ENCODE measurements at regions not wholly inside any gene's neighbourhood (a gene's known extent, or its start where the extent isn't known, plus 50 kb on each side); places are given as distances from the start of the nearest gene placed in this dataset.

DNA sequence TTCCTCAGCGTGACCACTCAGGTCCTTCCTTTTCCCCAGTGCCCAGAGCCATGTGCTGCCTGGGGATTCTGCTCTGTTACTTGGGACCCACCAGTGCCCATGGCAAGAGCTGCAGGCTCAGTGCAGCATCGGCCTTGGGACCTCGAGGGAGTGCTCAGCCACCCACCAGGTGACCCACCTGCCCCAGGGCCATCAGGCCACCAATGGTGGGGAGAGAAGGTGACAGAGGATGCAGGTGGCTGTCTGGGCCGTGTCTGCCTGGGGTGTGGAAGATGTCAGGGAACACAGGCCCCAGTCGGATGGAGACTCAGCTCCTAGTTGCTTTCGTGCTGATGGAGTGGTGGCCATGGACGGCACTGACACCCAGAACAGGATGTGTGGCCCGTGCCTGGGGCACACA lies 104.7 kb upstream of the FAM20C start:
- TF ChIP-seq MAX (IDR thresholded peaks at IDR 0.05; ENCODE audit: low read depth, low read length) (no peak), POLR2A (IDR thresholded peaks at IDR 0.05; ENCODE audit: extremely low read depth, insufficient read length) (no peak), MYC (IDR thresholded peaks at IDR 0.05; ENCODE audit: low read depth, low read length) (no peak), CTCF (IDR thresholded peaks at IDR 0.05; ENCODE audit: low read depth, low read length) (no peak)

DNA sequence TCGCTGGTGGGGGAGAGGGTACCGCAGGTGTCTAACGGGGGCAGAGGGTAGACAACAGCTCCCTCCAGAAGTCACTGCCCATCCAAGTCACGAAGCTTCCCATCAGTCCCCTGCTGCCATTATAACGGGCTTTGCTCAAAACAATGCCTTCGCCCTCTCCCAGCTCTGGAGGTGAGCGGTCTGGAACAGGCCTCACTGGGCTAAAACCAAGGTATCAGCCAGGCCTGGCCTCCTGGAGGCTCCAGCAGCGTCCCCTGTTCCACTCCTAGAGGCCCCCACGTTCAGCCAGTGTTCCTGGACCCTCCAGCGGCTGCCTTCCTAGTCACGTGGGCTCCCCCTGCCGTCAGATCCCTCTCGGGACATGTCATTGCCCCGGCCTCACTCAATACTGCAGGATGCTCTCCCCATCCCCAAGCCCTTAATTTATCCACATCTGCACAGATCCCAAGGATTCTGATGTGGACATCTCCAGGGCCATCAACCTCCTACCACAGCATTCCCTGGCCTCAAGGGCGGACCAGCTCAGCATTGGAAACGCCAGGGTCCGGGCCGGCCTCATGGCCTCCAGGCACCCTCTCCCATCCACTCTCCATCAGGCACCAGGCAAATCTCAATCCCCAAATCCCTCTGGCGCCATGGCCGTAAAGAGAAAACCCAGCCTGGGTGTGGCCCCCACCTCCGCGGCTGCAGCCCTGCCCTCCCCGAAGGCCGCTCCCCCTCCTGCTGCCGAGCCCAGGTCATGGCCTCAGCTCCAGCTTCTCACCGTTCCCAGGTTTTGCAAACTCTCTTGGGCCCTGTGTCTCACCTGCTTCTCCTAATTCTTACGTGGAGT lies 104.1 kb upstream of the FAM20C start:
- no peak for DNase-seq (ENCODE audit: low read depth)
- no peak overlapping the region for H3K4me3 ChIP-seq (ENCODE audit: low read depth, low read length)
- TF ChIP-seq MYC (IDR thresholded peaks at IDR 0.05; ENCODE audit: low read depth, low read length) (no peak), CTCF (IDR thresholded peaks at IDR 0.05; ENCODE audit: low read depth, low read length) (peak; percentile 15)

More for the DNA sequence above, 104.7 kb upstream of the FAM20C start:
- H3K4me3 ChIP-seq (ENCODE audit: low read depth, low read length): no peak overlapping the region
- DNase-seq (ENCODE audit: low read depth): no peak

- TF ChIP-seq MYC (IDR thresholded peaks at IDR 0.05; ENCODE audit: low read depth, low read length): no peak
- TF ChIP-seq CTCF (IDR thresholded peaks at IDR 0.05; ENCODE audit: low read depth, low read length): no peak
- no peak for TF ChIP-seq MAX (IDR thresholded peaks at IDR 0.05; ENCODE audit: low read depth, low read length)
- no peak for TF ChIP-seq POLR2A (IDR thresholded peaks at IDR 0.05; ENCODE audit: extremely low read depth, insufficient read length)
- DNase-seq (ENCODE audit: low read depth): no peak
- H3K4me3 ChIP-seq (ENCODE audit: low read depth, low read length): no peak overlapping the region
These were observed 103.5 kb upstream of the FAM20C start for GRCh38 chr7:88927-89231.

GRCh38 chr7:89232-90019 lies 102.9 kb upstream of the FAM20C start:
- no peak for TF ChIP-seq POLR2A (IDR thresholded peaks at IDR 0.05; ENCODE audit: extremely low read depth, insufficient read length)
- peak; percentile 6; the same call in 1 of the 2 replicates for TF ChIP-seq MYC (IDR thresholded peaks at IDR 0.05; ENCODE audit: low read depth, low read length)
- TF ChIP-seq MAX (IDR thresholded peaks at IDR 0.05; ENCODE audit: low read depth, low read length): peak; percentile 89
- TF ChIP-seq CTCF (IDR thresholded peaks at IDR 0.05; ENCODE audit: low read depth, low read length): no peak
- DNase-seq (ENCODE audit: low read depth): peak; percentile 96
- H3K4me3 ChIP-seq (ENCODE audit: low read depth, low read length): no peak overlapping the region

DNA sequence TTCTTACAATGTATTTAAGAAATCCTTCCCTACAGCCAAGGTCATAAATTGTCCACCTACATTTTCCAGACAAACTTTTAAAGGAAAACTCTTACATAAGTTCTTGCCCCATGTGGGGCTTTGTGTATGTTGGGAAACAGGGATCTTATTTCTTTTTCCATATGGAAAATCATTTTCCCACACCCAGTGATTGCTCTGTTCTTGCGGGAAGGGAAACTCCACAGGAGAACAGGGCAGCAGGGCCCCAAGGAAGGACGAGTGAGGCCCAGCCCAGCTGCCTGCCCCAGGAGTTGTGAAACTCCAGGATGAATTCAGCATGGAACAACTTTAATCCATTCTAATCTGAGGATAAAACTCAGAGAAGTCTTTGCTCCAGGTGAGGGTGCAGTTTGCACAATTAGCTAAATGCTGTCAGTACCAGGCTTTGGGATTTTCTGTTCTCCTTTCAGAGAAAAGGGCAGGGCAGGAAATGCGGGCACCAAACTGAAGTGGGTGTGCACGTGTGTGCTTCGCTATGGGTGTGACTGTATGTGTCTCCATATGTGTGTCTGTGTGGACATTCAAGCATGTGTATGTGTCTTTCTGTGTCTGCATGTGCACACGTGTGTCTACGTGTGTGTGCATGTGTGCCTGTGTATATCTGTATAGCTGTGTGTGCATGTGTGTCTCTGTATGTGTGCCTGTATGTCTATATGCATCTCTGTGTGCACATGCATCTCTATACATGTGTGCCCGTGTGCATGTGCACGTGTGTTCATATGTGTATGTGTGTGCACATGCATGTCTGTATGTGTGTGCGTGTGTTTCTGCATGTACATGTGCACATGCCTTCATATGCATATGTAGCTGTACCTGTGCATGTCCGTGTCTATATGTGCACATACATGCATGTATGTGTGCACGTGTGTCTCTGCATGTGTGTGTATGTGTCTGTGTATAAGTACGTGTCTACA lies 102.0 kb upstream of the FAM20C start:
- TF ChIP-seq MAX (IDR thresholded peaks at IDR 0.05; ENCODE audit: low read depth, low read length) (peak; percentile 40; the same call in 1 of the 2 replicates), MYC (IDR thresholded peaks at IDR 0.05; ENCODE audit: low read depth, low read length) (no peak), CTCF (IDR thresholded peaks at IDR 0.05; ENCODE audit: low read depth, low read length) (no peak), POLR2A (IDR thresholded peaks at IDR 0.05; ENCODE audit: extremely low read depth, insufficient read length) (no peak)
- DNase-seq (ENCODE audit: low read depth): peak; percentile 39
- H3K4me3 ChIP-seq (ENCODE audit: low read depth, low read length): no peak overlapping the region

Measured in NB4 (cell line).